ENCODE measurements at regions not wholly inside any gene's neighbourhood (a gene's known extent, or its start where the extent isn't known, plus 50 kb on each side); places are given as distances from the start of the nearest gene placed in this dataset.

DNA sequence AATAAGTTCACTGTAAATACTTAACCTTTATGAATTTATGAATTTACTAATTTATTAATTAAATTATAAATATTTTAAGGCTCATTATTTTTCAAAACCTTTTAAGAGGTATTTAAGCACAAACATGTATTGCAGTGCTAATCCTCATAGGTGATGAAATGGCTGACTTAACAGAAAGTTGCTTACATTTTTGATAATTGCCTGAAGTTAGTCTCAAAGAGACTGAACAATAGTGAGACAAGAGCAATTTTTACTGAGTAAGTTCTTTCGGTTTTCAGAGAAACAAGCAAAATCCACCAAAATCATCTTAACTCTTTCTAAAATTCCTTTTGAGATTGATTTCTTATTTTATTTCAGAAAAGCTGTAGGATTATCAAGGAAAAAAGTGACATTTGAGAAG lies 137.3 kb upstream of the VGLL2 start:
- ChIA-PET CTCF (no interaction called here), POLR2A (no interaction called here)
- Histone ChIP-seq H4K20me1 (ENCODE audit: control insufficient read depth, insufficient read depth, low read length, poor library complexity, severe bottlenecking) (no peaks in the 10 kb centered on the region), H3K79me2 (ENCODE audit: control insufficient read depth, insufficient read depth, low read length) (no peaks in the 10 kb centered on the region), H3K9me3 (ENCODE audit: control extremely low read depth in 1 of 3, control insufficient read depth in 2 of 3, insufficient read depth in 1 of 3, low read length in 2 of 3) (no peaks in the 10 kb centered on the region), H3K4me1 (ENCODE audit: control insufficient read depth in 2 of 2, insufficient read depth in 2 of 2, low read length in 2 of 2) (no peaks in the 10 kb centered on the region), H3K27me3 (replicated peaks in 1 of 4; ENCODE audit: control extremely low read depth in 1 of 4, control insufficient read depth in 3 of 4, insufficient read depth in 4 of 4, low read length in 3 of 4) (no peaks in the 10 kb centered on the region), H2AFZ (ENCODE audit: insufficient read depth, low read depth, low read length, poor library complexity, severe bottlenecking) (no peak overlapping the region), H3K4me3 (ENCODE audit: control extremely low read depth in 1 of 5, extremely low read depth in 1 of 5, insufficient read depth in 1 of 5, low read depth in 2 of 5, low read length in 4 of 5) (no peak overlapping the region), H3K36me3 (replicated peaks in 1 of 2; ENCODE audit: control extremely low read depth in 1 of 2, control insufficient read depth in 1 of 2, extremely low read depth in 1 of 2, insufficient read depth in 2 of 2, low read length in 1 of 2) (no peaks in the 10 kb centered on the region), H3K4me2 (replicated peaks; ENCODE audit: low read depth, low read length, poor library complexity, severe bottlenecking) (no peak overlapping the region), H3K27ac (ENCODE audit: low read length in 2 of 2) (no peak overlapping the region), H3K9ac (ENCODE audit: low read length) (no peak overlapping the region)
- no peak overlapping the region for H3K4me3 Mint-ChIP-seq
- H3K27me3 Mint-ChIP-seq, result no peaks in the 10 kb centered on the region
- TF ChIP-seq CTCF (IDR thresholded peaks at IDR 0.05) (no peak), EZH2 (IDR thresholded peaks at IDR 0.05; ENCODE audit: borderline replicate concordance, insufficient read depth, low read depth, low read length, poor library complexity, severe bottlenecking) (no peak)
- WGBS (ENCODE audit: insufficient coverage), result no CpG with 5 or more reads among the region's 1 CpG
- no peak overlapping the region for H3K27ac Mint-ChIP-seq
- no peaks in the 10 kb centered on the region for H3K9me3 Mint-ChIP-seq (ENCODE audit: insufficient read depth)
- intact Hi-C loops (cut with micrococcal nuclease), result no loop called here
- no peaks in the 10 kb centered on the region for H3K4me1 Mint-ChIP-seq
- ATAC-seq (ENCODE audit: low read depth) (no peak), DNase-seq (no peak)

GRCh38 chr6:117130125-117130524 lies 135.2 kb upstream of the VGLL2 start:
- CTCF ChIA-PET, result no interaction called here
- H2AFZ ChIP-seq (ENCODE audit: insufficient read depth, low read depth, low read length, poor library complexity, severe bottlenecking), result no peak overlapping the region
- H3K9ac ChIP-seq (ENCODE audit: low read length), result no peak overlapping the region
- no peaks in the 10 kb centered on the region for H4K20me1 ChIP-seq (ENCODE audit: control insufficient read depth, insufficient read depth, low read length, poor library complexity, severe bottlenecking)
- Mint-ChIP-seq H3K9me3 (ENCODE audit: insufficient read depth) (no peaks in the 10 kb centered on the region), H3K27me3 (no peaks in the 10 kb centered on the region), H3K4me1 (no peaks in the 10 kb centered on the region), H3K27ac (no peak overlapping the region), H3K4me3 (no peak overlapping the region)
- no peaks in the 10 kb centered on the region for H3K4me1 ChIP-seq (ENCODE audit: control insufficient read depth in 2 of 2, insufficient read depth in 2 of 2, low read length in 2 of 2)
- H3K79me2 ChIP-seq (ENCODE audit: control insufficient read depth, insufficient read depth, low read length), result no peaks in the 10 kb centered on the region
- no peaks in the 10 kb centered on the region for H3K9me3 ChIP-seq (ENCODE audit: control extremely low read depth in 1 of 3, control insufficient read depth in 2 of 3, insufficient read depth in 1 of 3, low read length in 2 of 3)
- DNase-seq, result no peak
- 57% methylated on average over 1 of the region's 2 CpGs for WGBS (ENCODE audit: insufficient coverage)
- POLR2A ChIA-PET, result no interaction called here
- no peaks in the 10 kb centered on the region for H3K36me3 ChIP-seq (replicated peaks in 1 of 2; ENCODE audit: control extremely low read depth in 1 of 2, control insufficient read depth in 1 of 2, extremely low read depth in 1 of 2, insufficient read depth in 2 of 2, low read length in 1 of 2)
- no peak overlapping the region for H3K4me2 ChIP-seq (replicated peaks; ENCODE audit: low read depth, low read length, poor library complexity, severe bottlenecking)
- intact Hi-C loops (cut with micrococcal nuclease), result no loop called here
- no peak overlapping the region for H3K27ac ChIP-seq (ENCODE audit: low read length in 2 of 2)
- no peak for ATAC-seq (ENCODE audit: low read depth)
- TF ChIP-seq EZH2 (IDR thresholded peaks at IDR 0.05; ENCODE audit: borderline replicate concordance, insufficient read depth, low read depth, low read length, poor library complexity, severe bottlenecking) (no peak), CTCF (IDR thresholded peaks at IDR 0.05) (no peak)
- H3K4me3 ChIP-seq (ENCODE audit: control extremely low read depth in 1 of 5, extremely low read depth in 1 of 5, insufficient read depth in 1 of 5, low read depth in 2 of 5, low read length in 4 of 5), result no peak overlapping the region
- H3K27me3 ChIP-seq (replicated peaks in 1 of 4; ENCODE audit: control extremely low read depth in 1 of 4, control insufficient read depth in 3 of 4, insufficient read depth in 4 of 4, low read length in 3 of 4), result no peaks in the 10 kb centered on the region

All from B cell (primary cell).